GM08714 (cell line): ENCODE measurements at regions not wholly inside any gene's neighbourhood (a gene's known extent, or its start where the extent isn't known, plus 50 kb on each side); places are given as distances from the start of the nearest gene placed in this dataset.

Experiments
- H3K4me3 ChIP-seq: fragments of 200-500 bp; sonication (Bioruptor generic); 2 replicates; pipeline ENCODE4 v1.5.1; 2014; ENCODE audit warnings: mild to moderate bottlenecking, low read length, inconsistent platforms
- ZNF274 ChIP-seq: IDR thresholded peaks from 2 replicates; pipeline ENCODE4 v1.6.1; 2012; ENCODE audit warnings: mild to moderate bottlenecking, low read depth, low read length

- H3K4me3 ChIP-seq, result no peak overlapping the region
- no peak for TF ChIP-seq ZNF274
Measured at GRCh38 chr6:37549558-37549957, 49.9 kb upstream of the CCDC167 start.
